GM13977 (cell line): ENCODE measurements at regions not wholly inside any gene's neighbourhood (a gene's known extent, or its start where the extent isn't known, plus 50 kb on each side); places are given as distances from the start of the nearest gene placed in this dataset.

ENCODE experiments used
- DNase-seq: peaks from one replicate; pipeline ENCODE4 v3.0.0; 2012; ENCODE audit warnings: low spot score
- in situ Hi-C: fragments of 300-500 bp; cut with MboI; formaldehyde crosslinking; loops from one replicate; pipeline ENCODE4 v1.12.0; 2022; ENCODE audit warnings: low sequenced_read_pairs, low pct_unique_long_range_greater_than_20kb, mixed read lengths, inconsistent platforms; ENCODE audit not compliant: unreplicated experiment
- TF ChIP-seq, protein P1 (sequence below): IDR thresholded peaks from 2 replicates; pipeline ENCODE4 v1.5.1; 2012; ENCODE audit warnings: mild to moderate bottlenecking, control low read depth; ENCODE audit not compliant: insufficient read depth; ENCODE audit errors: extremely low read depth, missing control alignments

GRCh38 chr11:119529936-119530335 is 107.0 kb upstream of the THY1 start:
- TF ChIP-seq, protein P1, sequence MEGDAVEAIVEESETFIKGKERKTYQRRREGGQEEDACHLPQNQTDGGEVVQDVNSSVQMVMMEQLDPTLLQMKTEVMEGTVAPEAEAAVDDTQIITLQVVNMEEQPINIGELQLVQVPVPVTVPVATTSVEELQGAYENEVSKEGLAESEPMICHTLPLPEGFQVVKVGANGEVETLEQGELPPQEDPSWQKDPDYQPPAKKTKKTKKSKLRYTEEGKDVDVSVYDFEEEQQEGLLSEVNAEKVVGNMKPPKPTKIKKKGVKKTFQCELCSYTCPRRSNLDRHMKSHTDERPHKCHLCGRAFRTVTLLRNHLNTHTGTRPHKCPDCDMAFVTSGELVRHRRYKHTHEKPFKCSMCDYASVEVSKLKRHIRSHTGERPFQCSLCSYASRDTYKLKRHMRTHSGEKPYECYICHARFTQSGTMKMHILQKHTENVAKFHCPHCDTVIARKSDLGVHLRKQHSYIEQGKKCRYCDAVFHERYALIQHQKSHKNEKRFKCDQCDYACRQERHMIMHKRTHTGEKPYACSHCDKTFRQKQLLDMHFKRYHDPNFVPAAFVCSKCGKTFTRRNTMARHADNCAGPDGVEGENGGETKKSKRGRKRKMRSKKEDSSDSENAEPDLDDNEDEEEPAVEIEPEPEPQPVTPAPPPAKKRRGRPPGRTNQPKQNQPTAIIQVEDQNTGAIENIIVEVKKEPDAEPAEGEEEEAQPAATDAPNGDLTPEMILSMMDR, result no peak
- no peak for DNase-seq
- in situ Hi-C loops, result no loop called here

GRCh38 chr11:119529063-119529845 is 106.3 kb upstream of the THY1 start:
- TF ChIP-seq, protein P1, result no peak
- in situ Hi-C loops, result no loop called here
- no peak for DNase-seq

- TF ChIP-seq, protein P1, result no peak
- in situ Hi-C loops, result no loop called here
- no peak for DNase-seq
These were observed 102.9 kb upstream of the THY1 start for GRCh38 chr11:119525867-119526196.

GRCh38 chr11:119525180-119525866 is 102.4 kb upstream of the THY1 start:
- in situ Hi-C loops, result no loop called here
- TF ChIP-seq, protein P1, result no peak
- no peak for DNase-seq

DNA sequence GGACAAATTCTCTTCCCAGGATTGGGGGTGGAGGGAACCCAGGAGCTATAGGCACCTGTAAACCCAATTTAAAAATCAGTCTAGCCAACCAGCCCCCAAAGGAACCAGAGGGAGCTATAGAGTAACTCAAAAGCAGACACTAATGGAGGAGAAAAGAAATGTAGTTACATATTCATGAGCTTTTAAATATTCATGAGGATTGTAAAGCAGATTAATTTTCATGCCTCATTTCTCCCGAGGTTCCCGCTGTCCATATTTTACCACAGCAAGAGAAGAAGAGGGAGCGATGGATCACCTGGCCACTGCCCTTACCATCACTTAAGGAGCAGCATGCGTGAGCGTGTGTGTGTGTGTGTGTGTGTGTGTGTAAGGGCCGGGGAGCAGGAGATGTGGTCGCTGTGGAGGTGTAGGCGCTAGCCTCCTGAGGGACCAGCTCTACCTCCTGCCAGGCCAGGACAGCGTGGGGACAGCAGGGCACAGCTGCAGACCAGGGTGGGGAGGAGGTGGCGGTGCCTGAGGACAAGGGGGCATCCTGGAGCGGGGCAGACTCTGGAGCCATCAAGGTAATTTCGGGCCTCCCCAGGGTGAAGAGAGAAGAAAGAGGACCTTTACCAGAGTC is 100.7 kb upstream of the THY1 start:
- DNase-seq, result no peak
- TF ChIP-seq, protein P1, result no peak
- in situ Hi-C loops, result no loop called here

DNA sequence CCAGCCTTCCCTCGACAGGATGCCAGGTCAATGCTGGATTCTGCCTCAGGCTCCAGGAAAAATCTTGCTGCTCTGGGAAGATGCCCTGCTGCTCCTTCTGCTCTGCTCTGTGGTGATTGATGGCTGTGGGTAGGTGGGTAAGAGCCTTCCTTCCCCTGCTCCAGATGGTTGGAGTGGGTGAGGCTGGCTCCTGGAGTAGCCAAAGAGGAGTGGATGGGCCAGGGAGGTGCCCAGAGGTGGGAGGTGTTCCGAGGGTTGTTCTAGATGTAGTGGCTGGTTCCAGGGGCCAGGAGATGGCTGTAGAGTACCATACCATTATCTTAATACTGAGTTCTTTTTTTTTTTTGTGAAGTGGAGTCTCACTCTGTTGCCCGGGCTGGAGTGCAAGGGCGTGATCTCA is 99.6 kb upstream of the THY1 start:
- in situ Hi-C loops, result no loop called here
- DNase-seq, result no peak
- TF ChIP-seq, protein P1, result no peak
